ENCODE measurements at regions not wholly inside any gene's neighbourhood (a gene's known extent, or its start where the extent isn't known, plus 50 kb on each side); places are given as distances from the start of the nearest gene placed in this dataset.

DNA sequence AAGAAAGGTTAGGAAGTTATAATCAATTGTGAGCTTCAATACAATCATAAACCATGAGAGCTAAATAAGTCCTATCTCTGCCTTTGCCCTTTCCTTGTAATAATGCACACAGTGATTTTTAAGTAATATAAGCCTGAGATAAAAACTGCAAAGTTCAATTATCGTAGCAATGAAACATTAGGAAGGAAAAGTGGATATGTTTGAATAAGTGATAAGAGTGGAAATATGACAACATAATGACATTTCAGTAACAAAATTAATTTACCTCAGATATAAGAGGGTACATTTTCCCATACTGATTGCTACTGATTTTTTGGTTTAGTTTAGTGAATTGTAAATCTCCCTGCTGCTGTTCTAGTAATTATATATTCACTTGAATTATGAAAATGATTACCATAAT lies 164.2 kb upstream of the FANCL start:
- TF ChIP-seq, protein P1, sequence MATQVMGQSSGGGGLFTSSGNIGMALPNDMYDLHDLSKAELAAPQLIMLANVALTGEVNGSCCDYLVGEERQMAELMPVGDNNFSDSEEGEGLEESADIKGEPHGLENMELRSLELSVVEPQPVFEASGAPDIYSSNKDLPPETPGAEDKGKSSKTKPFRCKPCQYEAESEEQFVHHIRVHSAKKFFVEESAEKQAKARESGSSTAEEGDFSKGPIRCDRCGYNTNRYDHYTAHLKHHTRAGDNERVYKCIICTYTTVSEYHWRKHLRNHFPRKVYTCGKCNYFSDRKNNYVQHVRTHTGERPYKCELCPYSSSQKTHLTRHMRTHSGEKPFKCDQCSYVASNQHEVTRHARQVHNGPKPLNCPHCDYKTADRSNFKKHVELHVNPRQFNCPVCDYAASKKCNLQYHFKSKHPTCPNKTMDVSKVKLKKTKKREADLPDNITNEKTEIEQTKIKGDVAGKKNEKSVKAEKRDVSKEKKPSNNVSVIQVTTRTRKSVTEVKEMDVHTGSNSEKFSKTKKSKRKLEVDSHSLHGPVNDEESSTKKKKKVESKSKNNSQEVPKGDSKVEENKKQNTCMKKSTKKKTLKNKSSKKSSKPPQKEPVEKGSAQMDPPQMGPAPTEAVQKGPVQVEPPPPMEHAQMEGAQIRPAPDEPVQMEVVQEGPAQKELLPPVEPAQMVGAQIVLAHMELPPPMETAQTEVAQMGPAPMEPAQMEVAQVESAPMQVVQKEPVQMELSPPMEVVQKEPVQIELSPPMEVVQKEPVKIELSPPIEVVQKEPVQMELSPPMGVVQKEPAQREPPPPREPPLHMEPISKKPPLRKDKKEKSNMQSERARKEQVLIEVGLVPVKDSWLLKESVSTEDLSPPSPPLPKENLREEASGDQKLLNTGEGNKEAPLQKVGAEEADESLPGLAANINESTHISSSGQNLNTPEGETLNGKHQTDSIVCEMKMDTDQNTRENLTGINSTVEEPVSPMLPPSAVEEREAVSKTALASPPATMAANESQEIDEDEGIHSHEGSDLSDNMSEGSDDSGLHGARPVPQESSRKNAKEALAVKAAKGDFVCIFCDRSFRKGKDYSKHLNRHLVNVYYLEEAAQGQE (IDR thresholded peaks at IDR 0.05; ENCODE audit: insufficient replicate concordance, low read depth) = no peak
- TF ChIP-seq, protein P2, sequence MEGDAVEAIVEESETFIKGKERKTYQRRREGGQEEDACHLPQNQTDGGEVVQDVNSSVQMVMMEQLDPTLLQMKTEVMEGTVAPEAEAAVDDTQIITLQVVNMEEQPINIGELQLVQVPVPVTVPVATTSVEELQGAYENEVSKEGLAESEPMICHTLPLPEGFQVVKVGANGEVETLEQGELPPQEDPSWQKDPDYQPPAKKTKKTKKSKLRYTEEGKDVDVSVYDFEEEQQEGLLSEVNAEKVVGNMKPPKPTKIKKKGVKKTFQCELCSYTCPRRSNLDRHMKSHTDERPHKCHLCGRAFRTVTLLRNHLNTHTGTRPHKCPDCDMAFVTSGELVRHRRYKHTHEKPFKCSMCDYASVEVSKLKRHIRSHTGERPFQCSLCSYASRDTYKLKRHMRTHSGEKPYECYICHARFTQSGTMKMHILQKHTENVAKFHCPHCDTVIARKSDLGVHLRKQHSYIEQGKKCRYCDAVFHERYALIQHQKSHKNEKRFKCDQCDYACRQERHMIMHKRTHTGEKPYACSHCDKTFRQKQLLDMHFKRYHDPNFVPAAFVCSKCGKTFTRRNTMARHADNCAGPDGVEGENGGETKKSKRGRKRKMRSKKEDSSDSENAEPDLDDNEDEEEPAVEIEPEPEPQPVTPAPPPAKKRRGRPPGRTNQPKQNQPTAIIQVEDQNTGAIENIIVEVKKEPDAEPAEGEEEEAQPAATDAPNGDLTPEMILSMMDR (IDR thresholded peaks at IDR 0.05; ENCODE audit: insufficient read depth, low read length) = no peak
- no peak for TF ChIP-seq GABPA (IDR thresholded peaks at IDR 0.05; ENCODE audit: low read depth)
- no peak for TF ChIP-seq POLR2AphosphoS5 (IDR thresholded peaks at IDR 0.05; ENCODE audit: low read depth)
- no peak for TF ChIP-seq SPI1 (IDR thresholded peaks at IDR 0.05; ENCODE audit: borderline replicate concordance, low read depth)
- no peaks in the 10 kb centered on the region for H3K27me3 ChIP-seq (ENCODE audit: insufficient read depth, poor library complexity, severe bottlenecking)
- no peak overlapping the region for H3K27ac ChIP-seq (replicated peaks)
- no peak for DNase-seq (ENCODE audit: low read depth in 1 of 2, low spot score in 1 of 2)
- no peak overlapping the region for H3K4me3 ChIP-seq (replicated peaks; ENCODE audit: insufficient read depth, low read length)

DNA sequence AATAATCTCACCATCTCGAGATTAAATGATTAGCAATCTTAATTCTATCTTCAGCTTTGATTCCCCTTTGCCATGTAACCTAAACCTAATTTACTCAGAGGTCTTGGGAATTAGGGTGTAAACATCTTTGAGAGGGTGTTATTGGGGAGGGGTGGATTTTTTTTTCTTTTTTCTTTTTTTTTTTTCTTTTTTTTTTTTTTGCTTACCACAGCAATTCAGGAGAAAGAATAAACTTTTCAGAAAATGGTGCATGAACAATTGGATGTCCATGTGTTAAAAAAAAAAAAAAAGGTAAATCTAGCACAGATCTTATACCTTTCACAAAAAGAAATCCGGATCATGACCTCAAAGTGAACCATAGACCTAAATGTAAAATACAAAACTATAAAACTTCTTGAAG lies 160.8 kb upstream of the FANCL start:
- Histone ChIP-seq H3K27me3 (ENCODE audit: insufficient read depth, poor library complexity, severe bottlenecking) (no peaks in the 10 kb centered on the region), H3K27ac (replicated peaks) (no peak overlapping the region), H3K4me3 (replicated peaks; ENCODE audit: insufficient read depth, low read length) (no peak overlapping the region)
- DNase-seq (ENCODE audit: low read depth in 1 of 2, low spot score in 1 of 2) = no peak
- TF ChIP-seq, protein P1 (IDR thresholded peaks at IDR 0.05; ENCODE audit: insufficient replicate concordance, low read depth) = no peak
- no peak for TF ChIP-seq SPI1 (IDR thresholded peaks at IDR 0.05; ENCODE audit: borderline replicate concordance, low read depth)

DNA sequence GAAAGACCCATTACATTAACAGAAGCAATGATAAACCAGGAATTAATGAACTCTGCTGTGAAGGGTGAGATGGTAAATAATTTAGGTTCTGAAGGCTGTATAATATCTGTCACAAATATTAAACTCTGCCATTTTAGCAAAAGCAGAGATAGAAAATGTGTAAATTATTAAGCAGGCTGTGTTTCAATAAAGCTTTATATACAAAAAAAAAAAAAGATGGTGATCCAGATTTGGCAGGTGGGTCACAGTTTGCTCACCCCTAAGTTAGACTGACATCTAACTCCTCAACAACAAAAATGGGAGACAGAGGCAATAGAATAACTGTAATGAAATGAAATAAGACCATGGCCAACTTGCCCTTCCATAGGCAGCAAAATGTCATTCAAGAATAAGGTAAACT lies 157.3 kb upstream of the FANCL start:
- Histone ChIP-seq H3K27me3 (ENCODE audit: insufficient read depth, poor library complexity, severe bottlenecking) (no peaks in the 10 kb centered on the region), H3K4me3 (replicated peaks; ENCODE audit: insufficient read depth, low read length) (no peak overlapping the region), H3K27ac (replicated peaks) (no peak overlapping the region)
- TF ChIP-seq, protein P2 (IDR thresholded peaks at IDR 0.05; ENCODE audit: insufficient read depth, low read length) = no peak
- TF ChIP-seq POLR2AphosphoS5 (IDR thresholded peaks at IDR 0.05; ENCODE audit: low read depth) = no peak
- no peak for TF ChIP-seq SPI1 (IDR thresholded peaks at IDR 0.05; ENCODE audit: borderline replicate concordance, low read depth)
- no peak for TF ChIP-seq GABPA (IDR thresholded peaks at IDR 0.05; ENCODE audit: low read depth)
- TF ChIP-seq, protein P1 (IDR thresholded peaks at IDR 0.05; ENCODE audit: insufficient replicate concordance, low read depth) = no peak
- DNase-seq (ENCODE audit: low read depth in 1 of 2, low spot score in 1 of 2) = no peak

DNA sequence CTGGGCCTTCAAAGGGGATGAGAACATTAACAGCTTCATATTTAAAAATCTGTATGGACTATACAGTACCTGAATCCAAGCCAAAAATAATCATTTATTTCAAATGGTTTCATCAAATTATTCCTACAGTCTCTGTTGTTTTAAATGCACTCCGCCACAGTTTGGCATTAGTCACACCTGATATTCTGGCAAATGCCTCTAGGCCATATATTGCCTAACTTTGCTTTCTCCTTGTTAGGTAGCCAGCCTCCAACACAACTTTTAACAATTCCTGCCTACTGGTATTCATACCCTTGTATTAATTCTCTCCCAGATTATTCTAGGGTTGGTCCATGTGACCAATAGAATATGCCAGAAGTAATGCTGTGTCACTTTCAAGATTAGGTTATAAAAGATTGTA lies 146.6 kb upstream of the FANCL start:
- DNase-seq (ENCODE audit: low read depth in 1 of 2, low spot score in 1 of 2) = no peak
- Histone ChIP-seq H3K4me3 (replicated peaks; ENCODE audit: insufficient read depth, low read length) (no peak overlapping the region), H3K27ac (replicated peaks) (no peak overlapping the region), H3K27me3 (ENCODE audit: insufficient read depth, poor library complexity, severe bottlenecking) (no peaks in the 10 kb centered on the region)
- TF ChIP-seq SPI1 (IDR thresholded peaks at IDR 0.05; ENCODE audit: borderline replicate concordance, low read depth) = no peak
- no peak for TF ChIP-seq POLR2AphosphoS5 (IDR thresholded peaks at IDR 0.05; ENCODE audit: low read depth)
- no peak for TF ChIP-seq GABPA (IDR thresholded peaks at IDR 0.05; ENCODE audit: low read depth)
- TF ChIP-seq, protein P1 (IDR thresholded peaks at IDR 0.05; ENCODE audit: insufficient replicate concordance, low read depth) = no peak
- TF ChIP-seq, protein P2 (IDR thresholded peaks at IDR 0.05; ENCODE audit: insufficient read depth, low read length) = no peak

All from HL-60 (cell line).